GM23248 (cell line): ENCODE measurements at regions not wholly inside any gene's neighbourhood (a gene's known extent, or its start where the extent isn't known, plus 50 kb on each side); places are given as distances from the start of the nearest gene placed in this dataset.
A peak's percentile ranks its signal among the peaks of the same experiment; 100 is the strongest.

Experiments used
- DNase-seq: peaks from one replicate; pipeline ENCODE4 v3.0.0-alpha.2; 2015
- H2AFZ ChIP-seq: fragments of 200-600 bp; sonication (generic); 2 replicates; pipeline ENCODE4 v1.6.1; 2016; ENCODE audit warnings: antibody characterized with exemption
- H3F3A ChIP-seq: fragments of 200-600 bp; sonication (generic); 2 replicates; pipeline ENCODE4 v1.6.1; 2016; ENCODE audit warnings: mild to moderate bottlenecking, antibody characterized with exemption, mixed run types; ENCODE audit not compliant: insufficient read depth
- H3K27ac ChIP-seq: fragments of 200-600 bp; sonication (generic); 2 replicates; pipeline ENCODE4 v1.5.1; 2016; ENCODE audit warnings: mild to moderate bottlenecking
- H3K27me3 ChIP-seq: fragments of 200-600 bp; sonication (generic); replicated peaks from 2 replicates; pipeline ENCODE4 v1.6.1; 2016; ENCODE audit warnings: mild to moderate bottlenecking; ENCODE audit not compliant: insufficient read depth
- H3K36me3 ChIP-seq: fragments of 200-600 bp; sonication (generic); 2 replicates; pipeline ENCODE4 v1.6.1; 2016; ENCODE audit warnings: low read depth, mild to moderate bottlenecking
- H3K4me1 ChIP-seq: fragments of 200-600 bp; sonication (generic); 2 replicates; pipeline ENCODE4 v1.6.1; 2016; ENCODE audit warnings: mild to moderate bottlenecking; ENCODE audit not compliant: insufficient read depth
- H3K4me2 ChIP-seq: fragments of 200-600 bp; sonication (generic); one replicate; pipeline ENCODE4 v1.6.1; 2016; ENCODE audit warnings: mild to moderate bottlenecking; ENCODE audit not compliant: unreplicated experiment
- H3K4me3 ChIP-seq: fragments of 200-600 bp; sonication (generic); 2 replicates; pipeline ENCODE4 v1.5.1; 2016; ENCODE audit warnings: mild to moderate bottlenecking
- H3K79me2 ChIP-seq: fragments of 200-600 bp; sonication (generic); 2 replicates; pipeline ENCODE4 v1.6.1; 2016; ENCODE audit warnings: mild to moderate bottlenecking; ENCODE audit not compliant: insufficient read depth
- H3K9ac ChIP-seq: fragments of 200-600 bp; sonication (generic); 2 replicates; pipeline ENCODE4 v1.6.1; 2016; ENCODE audit warnings: mild to moderate bottlenecking
- H3K9me2 ChIP-seq: fragments of 200-600 bp; sonication (generic); 2 replicates; pipeline ENCODE4 v1.6.1; 2016; ENCODE audit warnings: mixed run types, mild to moderate bottlenecking, moderate library complexity; ENCODE audit not compliant: insufficient read depth
- H3K9me3 ChIP-seq: fragments of 200-600 bp; sonication (generic); one replicate; pipeline ENCODE4 v1.6.1; 2017; ENCODE audit warnings: low read depth
- H4K20me1 ChIP-seq: fragments of 200-600 bp; sonication (generic); 2 replicates; pipeline ENCODE4 v1.6.0; 2016; ENCODE audit not compliant: insufficient read depth
- EZH2 ChIP-seq: fragments of 200-600 bp; sonication (generic); IDR thresholded peaks from 2 replicates; pipeline ENCODE4 v1.6.1; 2018; ENCODE audit warnings: antibody characterized with exemption, mild to moderate bottlenecking; ENCODE audit not compliant: insufficient read depth, poor library complexity, severe bottlenecking
- EZH2phosphoT487 ChIP-seq: fragments of 200-600 bp; sonication (generic); IDR thresholded peaks from 2 replicates; pipeline ENCODE4 v1.6.1; 2018; ENCODE audit warnings: antibody characterized with exemption, moderate library complexity, mild to moderate bottlenecking, low read depth; ENCODE audit not compliant: insufficient read depth
- WGBS, 2 experiments: methylation state at CpG; one replicate each; pipeline ENCODE4 v1.1.6; 2015 to 2017; ENCODE audit warnings: low lambda C conversion rate in 2 of 2, low coverage in 1 of 2; ENCODE audit errors: missing lambda C conversion rate in 2 of 2; 5-methylcytosine and 5-hydroxymethylcytosine counted together
- in situ Hi-C: fragments of 300-500 bp; cut with MboI; formaldehyde crosslinking; loops from 2 replicates; pipeline ENCODE4 v1.15.0; 2020

GRCh38 chr18:30359521-30359920, 683.0 kb downstream of the DSC3 start:
- no peaks in the 10 kb centered on the region for H3K79me2 ChIP-seq

GRCh38 chr18:30358555-30358954, 684.0 kb downstream of the DSC3 start:
- no peak overlapping the region for H2AFZ ChIP-seq
- H3K9me3 ChIP-seq: no peaks in the 10 kb centered on the region
- H3K4me3 ChIP-seq: no peak overlapping the region
- no peak overlapping the region for H3K27ac ChIP-seq
- no peaks in the 10 kb centered on the region for H3K27me3 ChIP-seq
- DNase-seq: peak; percentile 39
- in situ Hi-C loops: no loop called here
- no peaks in the 10 kb centered on the region for H3K4me1 ChIP-seq
- H3K36me3 ChIP-seq: no peaks in the 10 kb centered on the region
- H3K4me2 ChIP-seq: no peak overlapping the region
- no peaks in the 10 kb centered on the region for H4K20me1 ChIP-seq
- H3K9me2 ChIP-seq: no peaks in the 10 kb centered on the region
- H3K79me2 ChIP-seq: no peaks in the 10 kb centered on the region
- no peaks in the 10 kb centered on the region for H3F3A ChIP-seq
- no peak overlapping the region for H3K9ac ChIP-seq
- TF ChIP-seq EZH2phosphoT487 (no peak), EZH2 (no peak)

More at GRCh38 chr18:30359521-30359920, 683.0 kb downstream of the DSC3 start:
- Histone ChIP-seq H3K9ac (no peak overlapping the region), H3F3A (no peaks in the 10 kb centered on the region), H3K4me2 (no peak overlapping the region), H2AFZ (no peak overlapping the region), H4K20me1 (no peaks in the 10 kb centered on the region), H3K4me1 (no peaks in the 10 kb centered on the region), H3K9me3 (no peaks in the 10 kb centered on the region), H3K36me3 (no peaks in the 10 kb centered on the region), H3K9me2 (no peaks in the 10 kb centered on the region), H3K27ac (no peak overlapping the region), H3K27me3 (no peaks in the 10 kb centered on the region), H3K4me3 (no peak overlapping the region)
- WGBS, 2 experiments: 21 to 31% methylated on average over 3 of the region's 3 CpGs
- TF ChIP-seq EZH2phosphoT487: no peak
- no peak for TF ChIP-seq EZH2
- no peak for DNase-seq
- in situ Hi-C loops: no loop called here

GRCh38 chr18:30352551-30353168, 689.9 kb downstream of the DSC3 start:
- Histone ChIP-seq H3K4me1 (no peaks in the 10 kb centered on the region), H3F3A (no peaks in the 10 kb centered on the region), H3K36me3 (no peaks in the 10 kb centered on the region), H3K9ac (no peak overlapping the region), H2AFZ (no peak overlapping the region), H3K79me2 (no peaks in the 10 kb centered on the region), H3K4me3 (no peak overlapping the region), H3K4me2 (no peak overlapping the region), H3K9me3 (no peaks in the 10 kb centered on the region), H3K9me2 (no peaks in the 10 kb centered on the region), H3K27ac (no peak overlapping the region), H3K27me3 (no peaks in the 10 kb centered on the region), H4K20me1 (no peaks in the 10 kb centered on the region)
- TF ChIP-seq EZH2phosphoT487 (no peak), EZH2 (no peak)
- in situ Hi-C loops: no loop called here
- DNase-seq: no peak
- 50 to 52% methylated on average over 19 to 20 of the region's 20 CpGs for WGBS, 2 experiments

- no peaks in the 10 kb centered on the region for H3K79me2 ChIP-seq
- no peaks in the 10 kb centered on the region for H3F3A ChIP-seq
- no peak overlapping the region for H3K4me3 ChIP-seq
- 3 to 5% methylated on average over 1 of the region's 1 CpG for WGBS, 2 experiments
- in situ Hi-C loops: no loop called here
- H3K36me3 ChIP-seq: no peaks in the 10 kb centered on the region
- no peak for DNase-seq
- no peaks in the 10 kb centered on the region for H4K20me1 ChIP-seq
- H3K4me2 ChIP-seq: no peak overlapping the region
- TF ChIP-seq EZH2phosphoT487: no peak
- TF ChIP-seq EZH2: no peak
- H3K9me2 ChIP-seq: no peaks in the 10 kb centered on the region
- H3K9me3 ChIP-seq: no peaks in the 10 kb centered on the region
- no peaks in the 10 kb centered on the region for H3K4me1 ChIP-seq
- H2AFZ ChIP-seq: no peak overlapping the region
- no peak overlapping the region for H3K9ac ChIP-seq
- H3K27me3 ChIP-seq: no peaks in the 10 kb centered on the region
- H3K27ac ChIP-seq: no peak overlapping the region
These were observed 692.3 kb downstream of the DSC3 start for GRCh38 chr18:30350263-30350662.

- H3K36me3 ChIP-seq: no peaks in the 10 kb centered on the region
- no peaks in the 10 kb centered on the region for H3K9me2 ChIP-seq
- 0% methylated on average over 2 of the region's 2 CpGs for WGBS, 2 experiments
- in situ Hi-C loops: no loop called here
- no peaks in the 10 kb centered on the region for H3K27me3 ChIP-seq
- no peaks in the 10 kb centered on the region for H4K20me1 ChIP-seq
- H3K27ac ChIP-seq: no peak overlapping the region
- H2AFZ ChIP-seq: no peak overlapping the region
- no peaks in the 10 kb centered on the region for H3K79me2 ChIP-seq
- H3K9ac ChIP-seq: no peak overlapping the region
- H3K9me3 ChIP-seq: no peaks in the 10 kb centered on the region
- H3K4me2 ChIP-seq: no peak overlapping the region
- TF ChIP-seq EZH2 (no peak), EZH2phosphoT487 (no peak)
- no peak overlapping the region for H3K4me3 ChIP-seq
- H3F3A ChIP-seq: no peaks in the 10 kb centered on the region
- DNase-seq: no peak
- H3K4me1 ChIP-seq: no peaks in the 10 kb centered on the region
These were observed 699.5 kb downstream of the DSC3 start for GRCh38 chr18:30343090-30343489.
